Endometrium (tissue), 2 donors: ENCODE measurements at regions not wholly inside any gene's neighbourhood (a gene's known extent, or its start where the extent isn't known, plus 50 kb on each side); places are given as distances from the start of the nearest gene placed in this dataset.
"Not testable (repeated sequence)": the region's sequence is repeated elsewhere in the genome, so short reads cannot be mapped to it uniquely, and the experiment has no call there.

Experiments used
- FAIRE-seq: peaks from 2 replicates; lab custom pipeline; 2012; peaks lifted over from hg19 to GRCh38; lab: Jason Lieb, UNC
- donor health status: control.
- donor health status: control.

GRCh38 chr11:27241311-27242122 is 121.5 kb downstream of the CCDC34 start:
- FAIRE-seq: no peak

- no peak for FAIRE-seq
Observed at GRCh38 chr11:27239305-27239942, 123.6 kb downstream of the CCDC34 start.

- FAIRE-seq: no peak
Observed at GRCh38 chr11:27238811-27239210, 124.2 kb downstream of the CCDC34 start.

- no peak for FAIRE-seq
Observed at GRCh38 chr11:27237643-27238042, 125.4 kb downstream of the CCDC34 start.

- no peak for FAIRE-seq
Observed at GRCh38 chr11:27234961-27235360, 128.1 kb downstream of the CCDC34 start.

- FAIRE-seq: no peak
Observed at GRCh38 chr11:27234043-27234668, 128.9 kb downstream of the CCDC34 start.

GRCh38 chr11:27233654-27234042 is 129.4 kb downstream of the CCDC34 start:
- FAIRE-seq: no peak

GRCh38 chr11:27231530-27231929 is 131.5 kb downstream of the CCDC34 start:
- no peak for FAIRE-seq

GRCh38 chr11:27230192-27230572 is 132.8 kb downstream of the CCDC34 start:
- FAIRE-seq: no peak

GRCh38 chr11:27229511-27230191 is 133.4 kb downstream of the CCDC34 start:
- FAIRE-seq: no peak

GRCh38 chr11:27228906-27229290 is 134.1 kb downstream of the CCDC34 start:
- no peak for FAIRE-seq

- FAIRE-seq: no peak
Observed at GRCh38 chr11:27228232-27228905, 134.6 kb downstream of the CCDC34 start.

GRCh38 chr11:27227736-27228135 is 135.3 kb downstream of the CCDC34 start:
- no peak for FAIRE-seq

GRCh38 chr11:27219487-27220039 is 143.5 kb downstream of the CCDC34 start:
- not testable (repeated sequence) for FAIRE-seq

- FAIRE-seq: no peak
Observed at GRCh38 chr11:27218421-27219038, 144.5 kb downstream of the CCDC34 start.

GRCh38 chr11:27217948-27218420 is 145.0 kb downstream of the CCDC34 start:
- FAIRE-seq: no peak

- FAIRE-seq: no peak
Observed at GRCh38 chr11:27217496-27217895, 145.5 kb downstream of the CCDC34 start.

GRCh38 chr11:27216270-27217149 is 146.5 kb downstream of the CCDC34 start:
- FAIRE-seq: no peak

- no peak for FAIRE-seq
Observed at GRCh38 chr11:27215471-27216269, 147.3 kb downstream of the CCDC34 start.
